GM19467 (cell line): ENCODE measurements at regions not wholly inside any gene's neighbourhood (a gene's known extent, or its start where the extent isn't known, plus 50 kb on each side); places are given as distances from the start of the nearest gene placed in this dataset.

Experiments used
- ATAC-seq: cut with Tn5 transposase; IDR thresholded peaks from one replicate; pipeline ENCODE4 v1.9.1; 2021; ENCODE audit warnings: mild to moderate bottlenecking, moderate library complexity; ENCODE audit not compliant: unreplicated experiment

- no peak for ATAC-seq
These were observed 242.2 kb upstream of the PPP2R2D start for GRCh38 chr10:131658476-131659110.

- no peak for ATAC-seq
These were observed 240.4 kb upstream of the PPP2R2D start for GRCh38 chr10:131660427-131660826.

- no peak for ATAC-seq
These were observed 238.0 kb upstream of the PPP2R2D start for GRCh38 chr10:131662851-131663250.

GRCh38 chr10:131663351-131663750, 237.5 kb upstream of the PPP2R2D start:
- ATAC-seq = no peak

- ATAC-seq = no peak
These were observed 234.7 kb upstream of the PPP2R2D start for GRCh38 chr10:131666091-131666490.

DNA sequence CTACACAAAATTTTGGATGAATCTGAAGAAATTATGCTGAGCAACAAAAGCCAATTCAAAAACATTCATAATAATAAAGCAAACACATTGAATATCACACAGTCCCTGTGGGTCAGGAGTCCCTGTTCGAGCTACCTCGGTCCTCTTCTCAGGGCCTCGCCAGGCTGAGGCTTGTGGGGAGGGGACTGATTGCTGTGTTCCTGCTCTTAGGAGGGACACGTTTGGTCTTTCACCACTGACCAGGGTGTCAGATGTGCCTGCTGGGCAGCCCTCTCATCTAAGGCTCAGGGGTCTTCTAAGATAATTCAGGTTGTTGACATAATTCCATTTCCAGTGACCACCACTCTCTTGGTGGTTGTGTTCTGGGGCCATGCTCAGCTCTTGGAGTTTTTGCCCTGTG, 233.8 kb upstream of the PPP2R2D start:
- no peak for ATAC-seq

DNA sequence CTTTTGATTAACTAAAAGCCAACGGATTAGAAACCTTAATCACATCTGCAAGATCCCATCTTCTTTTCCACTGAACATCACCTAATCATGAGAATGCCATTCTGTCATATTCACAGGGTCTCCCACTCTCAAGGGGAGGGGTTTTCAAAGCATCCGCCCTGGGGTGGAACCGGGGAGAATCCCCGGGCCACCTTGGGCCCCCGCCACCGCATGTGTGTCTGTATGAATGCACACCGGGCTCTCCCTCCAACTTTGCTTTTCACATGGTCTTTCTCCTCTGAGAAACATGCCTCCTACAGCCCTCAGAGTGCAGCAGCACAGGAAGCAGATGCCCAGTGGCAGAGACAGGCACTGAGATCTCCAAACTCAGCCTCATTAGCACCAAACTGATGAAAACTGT, 233.2 kb upstream of the PPP2R2D start:
- ATAC-seq = no peak

DNA sequence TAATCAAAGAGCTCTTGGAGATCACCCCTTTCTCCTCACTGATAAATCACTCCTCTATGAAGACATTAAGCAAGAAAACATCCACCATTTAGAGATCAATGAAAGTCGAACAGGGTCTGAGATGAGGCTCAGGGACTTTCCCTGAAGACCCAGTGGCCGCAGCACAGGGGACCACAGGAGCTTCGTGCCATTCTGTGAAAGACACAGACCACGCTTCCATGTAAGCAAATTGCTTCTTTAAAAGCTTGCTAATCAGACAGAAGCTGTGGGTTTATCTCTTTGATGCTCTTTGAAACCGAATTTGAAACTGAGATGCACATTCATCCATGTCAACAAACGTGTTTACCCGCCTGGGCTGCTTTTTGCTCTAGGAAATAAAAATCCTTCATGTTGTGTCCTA, 231.9 kb upstream of the PPP2R2D start:
- ATAC-seq = no peak

GRCh38 chr10:131669838-131670237, 231.0 kb upstream of the PPP2R2D start:
- ATAC-seq = no peak

GRCh38 chr10:131670341-131670740, 230.5 kb upstream of the PPP2R2D start:
- ATAC-seq = no peak

DNA sequence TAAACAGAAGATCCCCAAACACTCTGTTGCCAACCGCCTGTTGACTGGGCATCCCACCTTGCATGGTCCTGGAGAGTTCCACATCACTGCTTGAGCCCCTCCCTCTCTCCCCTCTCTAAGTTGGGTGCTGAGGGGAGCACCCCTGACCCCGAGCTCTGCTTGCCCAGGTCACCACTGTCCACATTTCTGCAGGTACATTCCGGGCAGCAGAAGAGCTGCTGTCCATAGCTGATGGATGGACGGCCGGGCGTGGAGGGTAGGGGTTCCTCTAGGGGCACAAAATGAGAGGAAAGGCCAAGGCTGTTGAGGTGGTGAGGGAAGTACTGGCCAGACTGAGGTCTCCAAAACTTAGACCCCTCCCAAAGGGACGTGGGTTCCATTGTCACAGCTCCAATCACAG, 227.4 kb upstream of the PPP2R2D start:
- no peak for ATAC-seq

GRCh38 chr10:131674130-131674529, 226.7 kb upstream of the PPP2R2D start:
- ATAC-seq = no peak

- ATAC-seq = no peak
These were observed 225.7 kb upstream of the PPP2R2D start for GRCh38 chr10:131675104-131675503.

DNA sequence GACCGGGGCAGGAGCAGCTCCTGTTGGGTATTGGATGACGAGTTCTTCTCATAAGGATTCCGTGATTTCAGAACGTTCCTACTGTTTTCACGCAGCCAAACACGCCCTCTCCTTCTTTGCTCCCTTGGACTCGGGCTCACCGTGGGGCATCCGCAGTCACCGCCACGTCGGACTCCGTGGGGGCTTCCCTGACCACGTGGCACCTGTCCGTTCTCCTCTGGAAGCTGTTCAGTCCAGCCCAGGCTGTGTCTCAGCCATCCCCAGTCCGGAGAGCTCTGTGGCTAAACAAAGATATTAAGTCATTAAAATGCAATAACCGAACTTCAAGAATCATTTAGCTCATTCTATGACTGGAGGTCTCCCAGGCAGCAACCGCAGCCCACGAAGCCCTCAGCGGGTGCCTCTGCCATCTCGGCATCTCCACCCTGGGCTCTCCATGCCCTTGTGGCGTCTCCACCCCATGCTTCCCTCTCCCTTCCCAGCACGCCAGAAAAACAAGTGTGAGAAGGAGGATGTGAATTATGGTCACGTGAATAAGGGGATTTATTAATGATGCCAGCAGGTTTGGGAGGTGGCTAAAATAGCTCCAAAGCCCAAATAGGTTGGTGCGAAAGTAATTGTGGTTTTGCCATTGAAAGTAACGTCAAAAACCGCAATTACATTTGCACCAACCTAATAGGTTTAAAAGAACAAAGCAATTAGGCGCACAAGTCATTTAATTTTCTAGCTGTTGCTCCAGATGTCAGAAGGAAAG, 224.6 kb upstream of the PPP2R2D start:
- ATAC-seq = no peak

DNA sequence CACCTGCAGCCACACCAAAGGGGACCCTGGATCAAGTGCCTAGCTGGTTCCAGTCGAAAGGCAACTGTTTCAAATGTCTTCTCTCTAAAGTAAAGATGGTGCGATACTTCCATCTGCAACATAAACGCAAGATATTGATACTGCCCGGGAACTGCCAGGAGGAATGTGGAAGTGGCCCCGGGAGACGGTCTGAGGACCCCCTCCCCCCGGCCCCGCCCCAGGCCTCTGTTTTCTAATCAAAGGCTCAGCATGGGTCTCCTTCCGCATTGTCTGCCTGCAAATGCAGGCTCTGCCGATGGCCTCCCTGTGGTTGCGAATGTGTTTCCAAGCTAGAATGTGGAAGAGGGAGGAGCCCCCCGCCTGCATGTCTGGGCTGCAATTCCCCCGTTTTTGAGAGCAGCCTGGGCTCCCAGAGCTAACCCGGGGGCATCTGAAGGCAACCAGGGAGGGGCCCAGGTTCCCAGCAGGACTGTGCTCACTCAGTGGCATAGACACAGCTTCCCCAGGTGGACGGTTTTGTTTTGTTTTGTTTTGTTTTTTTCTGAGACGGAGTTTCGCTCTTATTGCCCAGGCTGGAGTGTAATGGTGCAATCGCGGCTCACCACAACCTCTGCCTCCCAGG, 223.9 kb upstream of the PPP2R2D start:
- no peak for ATAC-seq

GRCh38 chr10:131677671-131678070, 223.1 kb upstream of the PPP2R2D start:
- no peak for ATAC-seq

DNA sequence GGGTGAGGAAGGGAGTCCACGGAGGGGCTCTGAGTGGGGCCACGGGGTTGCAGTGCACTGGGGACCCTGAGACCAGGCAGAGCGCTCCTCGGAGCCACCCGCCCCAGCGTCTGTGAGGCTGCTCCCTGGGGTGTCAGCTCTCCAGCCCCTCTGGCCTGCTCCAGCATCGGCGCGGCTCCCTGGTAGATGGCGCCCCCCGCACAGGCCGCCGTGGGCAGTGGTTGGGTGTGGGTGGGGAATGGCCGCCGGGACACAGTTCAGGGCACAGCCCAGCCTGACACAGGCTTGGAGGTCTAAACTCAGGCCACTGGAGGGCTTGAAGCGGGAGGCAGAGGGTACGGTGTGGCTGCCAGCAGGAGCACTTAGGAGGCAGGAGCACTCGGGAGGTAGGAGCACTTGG, 222.6 kb upstream of the PPP2R2D start:
- no peak for ATAC-seq

- no peak for ATAC-seq
These were observed 222.2 kb upstream of the PPP2R2D start for GRCh38 chr10:131678613-131679012.

DNA sequence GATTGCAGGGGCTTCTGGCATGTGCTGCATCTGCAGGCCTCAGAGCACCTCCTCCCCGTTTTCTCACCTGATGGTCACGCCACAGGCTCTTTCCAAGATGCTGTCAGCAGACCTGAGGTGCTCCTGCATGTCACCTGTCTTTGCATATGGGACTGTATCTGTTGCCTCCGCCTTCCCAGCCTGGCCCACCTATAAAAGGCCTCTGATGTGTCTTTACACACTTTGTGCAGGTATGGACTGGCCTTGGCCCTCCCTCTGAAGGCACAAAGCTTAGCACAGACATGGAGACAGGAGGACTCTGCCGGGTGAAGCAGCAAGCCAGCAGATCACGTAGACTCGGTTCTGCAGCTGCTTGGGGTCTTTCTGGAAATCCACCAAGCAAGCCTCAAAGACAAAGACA, 220.9 kb upstream of the PPP2R2D start:
- no peak for ATAC-seq

DNA sequence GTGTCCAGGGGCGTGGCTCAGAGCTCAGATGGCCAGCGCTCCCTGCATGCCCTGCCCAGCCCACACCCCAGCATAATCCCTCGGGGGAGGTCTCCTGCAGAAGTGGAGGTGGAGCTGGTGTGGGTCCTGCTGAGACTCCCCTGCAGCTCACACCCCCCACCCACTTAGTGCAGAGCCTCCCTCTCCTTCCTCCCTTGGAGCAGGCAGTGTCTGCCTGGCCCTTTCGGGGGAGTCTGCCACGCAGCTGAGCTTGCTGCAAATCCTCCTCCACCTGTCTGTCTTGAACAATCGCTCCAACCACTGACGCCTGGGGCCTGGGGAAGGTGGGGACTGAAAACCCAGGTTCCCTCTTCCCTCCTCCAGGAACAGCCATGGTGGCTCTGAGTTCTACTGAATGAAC, 219.7 kb upstream of the PPP2R2D start:
- ATAC-seq = no peak

- ATAC-seq = no peak
These were observed 219.2 kb upstream of the PPP2R2D start for GRCh38 chr10:131681656-131682055.

DNA sequence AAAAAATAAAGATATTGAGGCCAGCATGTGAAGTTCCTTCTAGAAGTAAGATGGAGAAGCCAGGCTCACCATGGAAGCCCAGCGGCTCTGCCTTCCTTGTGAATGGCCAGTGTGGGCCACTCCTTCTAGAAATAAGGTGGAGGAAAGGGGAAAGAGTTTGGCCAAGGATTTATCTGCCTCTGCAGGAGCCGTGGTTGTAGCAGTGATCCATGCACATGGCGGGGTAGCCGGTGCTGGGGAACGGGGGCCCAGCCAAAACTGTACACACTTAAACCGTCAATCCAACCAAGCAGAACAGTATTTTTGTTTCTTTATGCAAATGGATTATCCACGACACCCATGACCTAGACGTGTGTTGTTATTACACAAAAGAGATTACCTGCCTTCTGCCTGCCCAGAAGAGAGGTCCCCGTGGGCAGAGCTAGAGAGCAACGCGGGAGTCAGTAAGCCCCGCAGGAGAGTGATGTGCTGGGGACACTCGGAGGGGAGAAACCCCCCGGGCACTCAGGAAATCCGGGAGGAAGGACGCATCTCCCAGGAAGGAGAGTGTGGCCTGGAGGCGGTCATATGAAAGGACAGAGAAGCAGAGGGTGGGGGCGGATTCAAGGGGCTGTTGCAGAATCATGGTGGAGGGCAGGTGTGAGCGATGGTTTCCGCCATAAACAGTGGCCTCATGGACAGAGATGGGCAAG, 218.4 kb upstream of the PPP2R2D start:
- ATAC-seq = no peak
